K562 (cell line): ENCODE measurements at regions not wholly inside any gene's neighbourhood (a gene's known extent, or its start where the extent isn't known, plus 50 kb on each side); places are given as distances from the start of the nearest gene placed in this dataset.

Experiments
- ATAC-seq: fragments of 200-7000 bp; cut with Tn5 transposase; 3 replicates; pipeline ENCODE4 v1.9.1; 2020; ENCODE audit warnings: moderate library complexity
- BruUV-seq: library from RNA; stranded (reverse); fragments of 400-500 nt; replicated peaks from 2 replicates; lab custom pipeline; 2021; lab: Mats Ljungman, UMichigan
- CTCF ChIA-PET: fragments of 300-600 bp; formaldehyde crosslinking; extraction: SDS; loops from one replicate; lab custom pipeline; 2021; ENCODE audit warnings: low intra/inter-chr PET ratio; lab: Yijun Ruan, JAX
- POLR2A ChIA-PET: fragments of 300-600, 350-650 bp; sonication (Branson Sonifier 250); formaldehyde crosslinking; extraction: SDS; loops from one replicate; lab custom pipeline; 2021; ENCODE audit warnings: antibody characterized with exemption, inconsistent platforms; lab: Yijun Ruan, JAX
- DNase-seq, 4 experiments: peaks; one replicate each; pipeline versions ENCODE4 v3.0.0 to v3.0.0-alpha.2; 2011 to 2018; ENCODE audit warnings: low spot score in 3 of 4, mixed read lengths in 3 of 4; ENCODE audit errors: extremely low read depth in 1 of 4
- FAIRE-seq: peaks from 2 replicates; lab custom pipeline; 2011; peaks lifted over from hg19 to GRCh38; lab: Jason Lieb, UNC
- H2AFZ ChIP-seq: 2 replicates; pipeline ENCODE4 v1.6.0; 2011; ENCODE audit warnings: low read depth, low read length, control low read depth, inconsistent platforms
- H3K27ac ChIP-seq: fragments of 200-600 bp; 3 replicates; pipeline ENCODE4 v1.8.0; 2011; ENCODE audit warnings: low read depth, mild to moderate bottlenecking, control low read depth, inconsistent platforms, low read length, moderate library complexity, mixed read lengths; ENCODE audit errors: extremely low read depth
- H3K27me3 ChIP-seq, 2 experiments: fragments of 300-600 bp in 1 of 2; 2 replicates in 1 of 2; 3 replicates in 1 of 2; pipeline versions ENCODE4 v1.6.0 to v1.8.0; 2011; ENCODE audit warnings: inconsistent platforms in 2 of 2, low read length in 2 of 2, mild to moderate bottlenecking in 1 of 2, mixed read lengths in 1 of 2, moderate library complexity in 1 of 2; ENCODE audit not compliant: control insufficient read depth in 2 of 2, insufficient read depth in 2 of 2
- H3K36me3 ChIP-seq: fragments of 300-600 bp; 3 replicates; pipeline ENCODE4 v1.8.0; 2011; ENCODE audit warnings: mild to moderate bottlenecking, low read length, inconsistent platforms; ENCODE audit not compliant: control insufficient read depth, insufficient read depth
- H3K4me1 ChIP-seq, 2 experiments: fragments of 200-600 bp in 1 of 2; replicated peaks in 1 of 2; 2 replicates in 1 of 2; 3 replicates in 1 of 2; pipeline versions ENCODE4 v1.5.1 to v1.8.0; 2011; ENCODE audit warnings: inconsistent platforms in 2 of 2, low read length in 2 of 2, mild to moderate bottlenecking in 1 of 2, mixed read lengths in 1 of 2, moderate library complexity in 1 of 2; ENCODE audit not compliant: control insufficient read depth in 2 of 2, insufficient read depth in 2 of 2
- H3K4me2 ChIP-seq: 2 replicates; pipeline ENCODE4 v1.6.1; 2011; ENCODE audit warnings: low read length, control low read depth, inconsistent platforms, mixed read lengths; ENCODE audit not compliant: insufficient read depth
- H3K4me3 ChIP-seq: fragments of 200-600 bp; sonication (generic), shearing (Covaris generic); 2 replicates; pipeline ENCODE4 v1.5.1; 2016; ENCODE audit warnings: control low read depth, inconsistent platforms
- H3K79me2 ChIP-seq: fragments of 200-600 bp; 3 replicates; pipeline ENCODE4 v1.8.0; 2011; ENCODE audit warnings: low read length, inconsistent platforms; ENCODE audit not compliant: control insufficient read depth, insufficient read depth
- H3K9ac ChIP-seq, 2 experiments: 2 replicates each; pipeline versions ENCODE4 v1.6.0 to v1.6.1; 2011; ENCODE audit warnings: low read depth in 2 of 2, low read length in 2 of 2, control low read depth in 1 of 2, inconsistent platforms in 1 of 2, mild to moderate bottlenecking in 1 of 2, mixed read lengths in 1 of 2; ENCODE audit not compliant: insufficient read depth in 1 of 2
- H3K9me1 ChIP-seq: one replicate; pipeline ENCODE4 v1.6.0; 2011; ENCODE audit warnings: inconsistent platforms, mild to moderate bottlenecking, low read length, moderate library complexity; ENCODE audit not compliant: control insufficient read depth, insufficient read depth
- H3K9me3 ChIP-seq: replicated peaks from 2 replicates; pipeline ENCODE4 v1.5.1; 2011; ENCODE audit warnings: low read depth, low read length, inconsistent platforms; ENCODE audit not compliant: control insufficient read depth, insufficient read depth
- H4K20me1 ChIP-seq: replicated peaks from 2 replicates; pipeline ENCODE4 v1.6.1; 2011; ENCODE audit warnings: low read length, inconsistent platforms, mixed read lengths; ENCODE audit not compliant: control insufficient read depth, insufficient read depth
- ARID2 ChIP-seq: fragments of 450-650 bp; IDR thresholded peaks from 2 replicates; pipeline ENCODE4 v1.6.1; 2017; ENCODE audit warnings: antibody characterized with exemption, mild to moderate bottlenecking
- CEBPB ChIP-seq: fragments of 450-650 bp; IDR thresholded peaks from 2 replicates; pipeline ENCODE4 v1.6.1; 2016; ENCODE audit warnings: missing genetic modification characterization, missing compliant biosample characterization
- CEBPG ChIP-seq, 3 experiments: fragments of 200-800 bp in 1 of 3; sonication (Bioruptor generic) in 1 of 3; sonication (generic) in 1 of 3; formaldehyde crosslinking in 1 of 3; IDR thresholded peaks in 2 of 3; conservative IDR thresholded peaks in 1 of 3; 2 replicates each; pipeline versions ENCODE4 v1.6.1 to v1.8.0; 2016 to 2022; ENCODE audit warnings: missing compliant biosample characterization in 2 of 3, missing genetic modification characterization in 2 of 3, mild to moderate bottlenecking in 1 of 3, missing genetic modification reagents in 1 of 3
- CREBBP ChIP-seq: IDR thresholded peaks from one replicate; pipeline ENCODE4 v1.6.1; 2012; ENCODE audit warnings: low read depth, mild to moderate bottlenecking, control low read depth, inconsistent platforms, low read length
- IRF1 ChIP-seq: sonication (generic); formaldehyde crosslinking; IDR thresholded peaks from 2 replicates; pipeline ENCODE4 v1.8.0; 2022; ENCODE audit warnings: missing genetic modification reagents, mild to moderate bottlenecking, borderline replicate concordance
- TCF3 ChIP-seq: sonication (generic); formaldehyde crosslinking; IDR thresholded peaks from 2 replicates; pipeline ENCODE4 v1.4.0; 2020; ENCODE audit warnings: mild to moderate bottlenecking, missing genetic modification reagents
- WGBS: fragments of 100-300 bp; shearing (Covaris generic); methylation state at CpG from one replicate; pipeline ENCODE4 v1.1.6; 2016; ENCODE audit warnings: low coverage, mixed read lengths; ENCODE audit not compliant: insufficient coverage; ENCODE audit errors: missing lambda C conversion rate; 5-methylcytosine and 5-hydroxymethylcytosine counted together
- in situ Hi-C: fragments of 300-500 bp; cut with MboI; formaldehyde crosslinking; loops from 4 replicates; pipeline ENCODE4 v1.15.0; 2018; ENCODE audit warnings: inconsistent platforms, mixed read lengths
- intact Hi-C: fragments of 100-400 bp; cut with micrococcal nuclease; formaldehyde crosslinking; loops from 2 replicates; pipeline ENCODE4 v1.14.2; 2022

GRCh38 chr4:63226229-63226628 lies 1183.0 kb downstream of the TECRL start (continued):
- no peak for TF ChIP-seq CREBBP
- TF ChIP-seq, all 486 proteins: peak for 0

GRCh38 chr4:63222466-63222865 lies 1186.8 kb downstream of the TECRL start:
- H3K9me1 ChIP-seq: no peaks in the 10 kb centered on the region
- no peak overlapping the region for H3K4me2 ChIP-seq
- no peaks in the 10 kb centered on the region for H3K9me3 ChIP-seq
- no peak overlapping the region for H2AFZ ChIP-seq
- BruUV-seq: no TSS peak
- H3K27ac ChIP-seq: no peak overlapping the region
- H4K20me1 ChIP-seq: no peaks in the 10 kb centered on the region
- no peaks in the 10 kb centered on the region for H3K79me2 ChIP-seq
- FAIRE-seq (no peak), ATAC-seq (no peak), DNase-seq (no peak)
- no peaks in the 10 kb centered on the region for H3K27me3 ChIP-seq
- no peaks in the 10 kb centered on the region for H3K36me3 ChIP-seq
- no peak overlapping the region for H3K4me3 ChIP-seq
- WGBS: 10% methylated on average over 3 of the region's 3 CpGs
- POLR2A ChIA-PET: no interaction called here
- no peaks in the 10 kb centered on the region for H3K4me1 ChIP-seq
- intact Hi-C loops (no loop called here), in situ Hi-C loops (no loop called here)
- CTCF ChIA-PET: no interaction called here
- TF ChIP-seq TCF3 (CRISPR knock-in tag) (no peak), CEBPG (CRISPR knock-in tag; IDR thresholded peaks at IDR 0.05) (no peak), CEBPG (tag; conservative IDR thresholded peaks at IDR 0.05 in 1 of 2, IDR thresholded peaks at IDR 0.05 in 1 of 2) (peak in 1 of 2 experiments; percentile 88; a peak in 2 of 4 replicates), CEBPB (peak; percentile 64)
- no peak overlapping the region for H3K9ac ChIP-seq

GRCh38 chr4:63221477-63221876 lies 1187.8 kb downstream of the TECRL start:
- POLR2A ChIA-PET: no interaction called here
- no peak for TF ChIP-seq ARID2
- TF ChIP-seq IRF1: no peak

More at GRCh38 chr4:63221477-63221876, 1187.8 kb downstream of the TECRL start:
- H3K4me3 ChIP-seq: no peak overlapping the region
- BruUV-seq: no TSS peak
- 0% methylated on average over 1 of the region's 1 CpG for WGBS
- H3K9ac ChIP-seq: no peak overlapping the region
- H3K9me1 ChIP-seq: no peaks in the 10 kb centered on the region
- H4K20me1 ChIP-seq: no peaks in the 10 kb centered on the region
- FAIRE-seq (no peak), ATAC-seq (no peak), DNase-seq (no peak)
- no peaks in the 10 kb centered on the region for H3K9me3 ChIP-seq
- no peaks in the 10 kb centered on the region for H3K27me3 ChIP-seq
- CTCF ChIA-PET: no interaction called here
- no peaks in the 10 kb centered on the region for H3K4me1 ChIP-seq
- H3K27ac ChIP-seq: no peak overlapping the region
- no peaks in the 10 kb centered on the region for H3K36me3 ChIP-seq
- H3K4me2 ChIP-seq: no peak overlapping the region
- in situ Hi-C loops: no loop called here
- no peak overlapping the region for H2AFZ ChIP-seq
- intact Hi-C loops: no loop called here
- H3K79me2 ChIP-seq: no peaks in the 10 kb centered on the region
